ENCODE measurements at regions not wholly inside any gene's neighbourhood (a gene's known extent, or its start where the extent isn't known, plus 50 kb on each side); places are given as distances from the start of the nearest gene placed in this dataset.

GRCh38 chr1:175824079-175824478, 80.7 kb upstream of the TNR start:
- Histone ChIP-seq H3K27me3 (replicated peaks in 1 of 4; ENCODE audit: control insufficient read depth in 3 of 4, extremely low read depth in 1 of 4, insufficient read depth in 3 of 4, low read length in 3 of 4) (no peaks in the 10 kb centered on the region), H4K20me1 (replicated peaks in 1 of 2; ENCODE audit: control insufficient read depth in 1 of 2, insufficient read depth in 2 of 2, low read length in 2 of 2) (no peaks in the 10 kb centered on the region), H3K18ac (ENCODE audit: extremely low read depth, low read length) (no peak overlapping the region), H3K36me3 (ENCODE audit: control insufficient read depth in 2 of 4, insufficient read depth in 4 of 4, low read length in 3 of 4) (no peaks in the 10 kb centered on the region), H4K91ac (replicated peaks; ENCODE audit: insufficient read length, low read length) (no peak overlapping the region), H3K4ac (replicated peaks; ENCODE audit: insufficient read length, low read depth, low read length) (no peak overlapping the region), H3K56ac (replicated peaks; ENCODE audit: insufficient read length, low read depth, low read length) (no peak overlapping the region), H2AK5ac (ENCODE audit: low read depth, low read length) (no peak overlapping the region), H3K4me1 (replicated peaks in 1 of 4; ENCODE audit: control insufficient read depth in 3 of 4, insufficient read depth in 4 of 4, low read length in 3 of 4) (peaks cover 0 to 1% (median 0%) of the 10 kb centered on the region in 4 experiments; a peak in 1 of 7 replicates), H4K5ac (ENCODE audit: insufficient read length, low read depth, low read length) (no peak overlapping the region), H3K14ac (ENCODE audit: insufficient read length) (no peak overlapping the region), H3K23ac (ENCODE audit: insufficient read length) (no peak overlapping the region), H3K9me3 (ENCODE audit: insufficient read depth in 2 of 2, low read depth in 1 of 2, low read length in 1 of 2) (peaks cover 0 to 5% of the 10 kb centered on the region in 2 experiments; a peak in 2 of 4 replicates), H2BK12ac (ENCODE audit: low read depth, low read length) (no peak overlapping the region), H3K4me2 (ENCODE audit: insufficient read depth in 1 of 2, low read depth in 2 of 2, low read length in 2 of 2) (no peak overlapping the region), H2BK20ac (ENCODE audit: low read length) (no peak overlapping the region), H3K4me3 (ENCODE audit: extremely low read depth in 1 of 4, insufficient read depth in 2 of 4, low read depth in 3 of 4, low read length in 4 of 4) (no peak overlapping the region), H2BK15ac (ENCODE audit: low read length) (no peak overlapping the region), H2BK120ac (replicated peaks; ENCODE audit: low read depth, low read length) (no peak overlapping the region), H4K8ac (ENCODE audit: extremely low read depth, insufficient read depth, low read length) (no peak overlapping the region), H3K79me1 (ENCODE audit: low read depth, low read length) (no peaks in the 10 kb centered on the region), H3K23me2 (ENCODE audit: low read depth, low read length) (no peaks in the 10 kb centered on the region), H3K79me2 (ENCODE audit: control insufficient read depth in 1 of 2, insufficient read depth in 2 of 2, low read length in 2 of 2) (no peaks in the 10 kb centered on the region), H3K9ac (replicated peaks in 1 of 4; ENCODE audit: extremely low read depth in 1 of 4, low read depth in 3 of 4, low read length in 3 of 4) (no peak overlapping the region), H2AFZ (ENCODE audit: low read length) (no peak overlapping the region), H3K27ac (ENCODE audit: low read depth, low read length) (no peak overlapping the region), H2BK5ac (ENCODE audit: low read depth, low read length) (no peak overlapping the region)
- FAIRE-seq (peak; percentile 94), DNase-seq (ENCODE audit: low read depth in 1 of 2, low spot score in 2 of 2) (peak; percentile 50 to 90)
- ChIA-PET POLR2A (ENCODE audit: partially characterized antibody) (no interaction called here), CTCF (ENCODE audit: partially characterized antibody) (interaction anchor here (0.6 to 3.8 kb wide), 48 partner anchors 8 to 756 kb away, joined by 3 to 32 read pairs (median 4); partner anchors contain the start of genes TNN and TNR)
- 43% methylated on average over 3 of the region's 3 CpGs; no CpG with 5 or more reads in 1 of the 2 experiments for WGBS, 2 experiments (ENCODE audit: extremely low coverage in 1 of 2, insufficient coverage in 1 of 2, insufficient read length in 1 of 2, insufficient replicate concordance in 2 of 2, low coverage in 1 of 2, low lambda C conversion rate in 2 of 2, missing lambda C conversion rate in 1 of 2)
- no peak for TF ChIP-seq RFX5 (IDR thresholded peaks at IDR 0.05; ENCODE audit: borderline replicate concordance, low read depth, low read length)
- no peak for TF ChIP-seq YY1 (IDR thresholded peaks at IDR 0.05; ENCODE audit: low read depth, low read length)
- peak; percentile 61 to 92 (median 83) for TF ChIP-seq CTCF (IDR thresholded peaks at IDR 0.05; ENCODE audit: control extremely low read depth in 1 of 3, insufficient read depth in 1 of 3, low read depth in 1 of 3, low read length in 3 of 3)
- TF ChIP-seq RAD21 (IDR thresholded peaks at IDR 0.05 in 1 of 2, conservative IDR thresholded peaks at IDR 0.05 in 1 of 2; ENCODE audit: low read depth in 2 of 2, low read length in 2 of 2), result peak; percentile 83 to 89
- TF ChIP-seq NANOG (IDR thresholded peaks at IDR 0.05; ENCODE audit: insufficient read depth, low read depth, low read length, poor library complexity, severe bottlenecking), result peak; percentile 4
